Muscle layer of colon (tissue), 2 donors: ENCODE measurements at regions not wholly inside any gene's neighbourhood (a gene's known extent, or its start where the extent isn't known, plus 50 kb on each side); places are given as distances from the start of the nearest gene placed in this dataset.
A peak's percentile ranks its signal among the peaks of the same experiment; 100 is the strongest.

Experiments
- H3K27ac ChIP-seq: one replicate; pipeline ENCODE4 v1.7.0; 2013; ENCODE audit warnings: low read depth, mild to moderate bottlenecking, low read length, moderate library complexity
- H3K27me3 ChIP-seq, 2 donors: one replicate each; pipeline ENCODE4 v1.7.0; 2013; ENCODE audit warnings: low read length in 2 of 2, mild to moderate bottlenecking in 2 of 2; ENCODE audit not compliant: insufficient read depth in 2 of 2, control insufficient read depth in 1 of 2
- H3K36me3 ChIP-seq: one replicate; pipeline ENCODE4 v1.7.0; 2013; ENCODE audit warnings: mild to moderate bottlenecking, low read length; ENCODE audit not compliant: insufficient read depth
- H3K4me1 ChIP-seq: one replicate; pipeline ENCODE4 v1.7.0; 2013; ENCODE audit warnings: mild to moderate bottlenecking, low read length; ENCODE audit not compliant: insufficient read depth
- H3K4me3 ChIP-seq, 2 donors: one replicate each; pipeline ENCODE4 v1.7.0; 2013; ENCODE audit warnings: low read length in 2 of 2, low read depth in 1 of 2, mild to moderate bottlenecking in 1 of 2, moderate library complexity in 1 of 2
- H3K9ac ChIP-seq: one replicate; pipeline ENCODE4 v1.7.0; 2013; ENCODE audit warnings: low read length
- H3K9me3 ChIP-seq: one replicate; pipeline ENCODE4 v1.7.0; 2013; ENCODE audit warnings: mild to moderate bottlenecking, low read length
- donor health status: abdominal sarcoma.
- donor health status: Adenocarcinoma of cecum.

DNA sequence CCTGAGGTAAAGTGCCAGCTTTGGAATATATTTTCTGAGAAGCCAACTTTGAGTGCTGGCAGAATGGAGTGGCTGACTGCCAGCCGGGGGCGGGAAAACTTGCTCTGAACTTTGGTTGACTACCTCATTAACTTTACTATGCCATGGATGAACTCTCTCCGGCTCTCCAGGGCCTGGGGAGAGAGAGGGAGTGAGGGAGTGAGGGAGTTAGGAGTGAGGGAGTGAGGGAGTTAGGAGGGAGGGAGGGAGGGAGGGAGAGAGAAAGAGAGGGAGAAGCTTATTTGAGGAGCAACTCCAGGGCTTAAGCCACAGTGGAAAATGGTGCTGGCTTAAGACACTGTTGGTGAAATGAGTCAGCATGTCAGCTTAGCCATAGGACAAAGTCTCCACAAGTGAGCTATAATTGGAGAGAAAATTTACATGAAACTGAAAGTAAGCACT is 280.9 kb upstream of the RPS6KA3 start:
- Histone ChIP-seq H3K9me3 (peaks cover 4% of the 10 kb centered on the region), H3K4me1 (no peaks in the 10 kb centered on the region), H3K36me3 (no peaks in the 10 kb centered on the region), H3K27ac (no peak overlapping the region), H3K4me3 (no peak overlapping the region), H3K9ac (no peak overlapping the region), H3K27me3 (no peaks in the 10 kb centered on the region)

DNA sequence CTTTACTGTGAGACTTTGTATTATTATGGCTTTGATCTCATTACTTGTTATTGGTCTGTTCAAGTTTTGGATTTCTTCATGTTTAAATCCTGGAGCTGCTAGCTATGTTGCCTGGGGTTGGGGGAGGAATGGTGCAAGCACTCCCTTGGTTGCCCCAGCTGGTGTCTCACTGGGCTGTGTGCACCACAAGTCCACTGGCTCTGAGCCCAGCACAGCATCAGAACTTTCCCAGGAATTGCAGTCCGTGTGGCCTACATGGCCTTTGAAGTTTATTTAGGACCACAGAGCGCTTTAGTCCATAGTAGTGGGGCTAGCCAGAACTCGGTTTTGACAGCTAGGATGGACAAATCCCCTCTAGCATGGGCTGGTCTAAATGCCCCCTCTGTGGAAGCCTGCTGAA is 278.8 kb upstream of the RPS6KA3 start:
- no peak overlapping the region for H3K4me3 ChIP-seq
- no peak overlapping the region for H3K9ac ChIP-seq
- no peaks in the 10 kb centered on the region for H3K36me3 ChIP-seq
- H3K4me1 ChIP-seq = no peaks in the 10 kb centered on the region
- peaks cover 4% of the 10 kb centered on the region for H3K9me3 ChIP-seq
- no peaks in the 10 kb centered on the region for H3K27me3 ChIP-seq
- H3K27ac ChIP-seq = no peak overlapping the region

DNA sequence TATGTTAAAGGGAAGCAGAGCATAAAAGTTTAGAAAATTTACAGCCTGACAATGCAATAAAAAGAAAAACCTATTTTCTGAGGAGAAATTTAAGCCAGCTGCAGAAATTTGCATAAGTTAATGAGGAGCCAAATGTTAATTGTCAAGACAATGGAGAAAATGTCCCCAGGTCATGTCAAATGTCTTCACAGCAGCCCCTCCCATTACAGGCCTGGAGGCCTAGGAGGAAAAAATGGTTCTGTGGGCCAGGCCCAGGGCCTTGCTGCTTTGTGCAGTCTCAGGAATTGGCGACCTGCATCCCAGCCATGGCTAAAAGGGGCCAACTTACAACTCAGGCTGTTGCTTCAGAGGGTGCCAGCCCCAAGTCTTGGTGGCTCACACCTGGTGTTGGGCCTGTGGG is 275.4 kb upstream of the RPS6KA3 start:
- Histone ChIP-seq H3K9me3 (peaks cover 4% of the 10 kb centered on the region), H3K9ac (no peak overlapping the region), H3K27me3 (no peaks in the 10 kb centered on the region), H3K4me3 (no peak overlapping the region), H3K36me3 (no peaks in the 10 kb centered on the region), H3K4me1 (no peaks in the 10 kb centered on the region), H3K27ac (no peak overlapping the region)

DNA sequence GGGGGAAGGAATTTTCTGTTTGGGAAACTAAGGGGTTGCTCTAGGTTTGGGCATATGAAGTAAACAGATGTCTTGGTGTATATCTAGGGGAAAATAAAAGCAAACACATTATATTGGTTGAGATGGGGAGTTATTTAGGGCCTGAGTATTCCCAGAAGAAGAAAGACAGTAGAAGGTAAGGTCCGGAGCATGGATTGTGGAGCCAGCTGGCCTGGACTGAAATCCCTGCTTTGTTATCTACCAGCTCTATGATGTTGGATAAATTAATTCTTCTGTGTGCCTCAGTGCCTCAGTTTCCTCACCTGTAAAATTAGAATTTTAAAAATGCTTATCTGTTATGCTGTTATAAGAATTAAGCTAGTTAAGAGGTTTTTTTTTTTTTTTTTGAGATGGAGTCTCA is 272.3 kb upstream of the RPS6KA3 start:
- Histone ChIP-seq H3K36me3 (no peaks in the 10 kb centered on the region), H3K4me1 (no peaks in the 10 kb centered on the region), H3K4me3 (no peak overlapping the region), H3K27ac (no peak overlapping the region), H3K9ac (no peak overlapping the region), H3K27me3 (no peaks in the 10 kb centered on the region), H3K9me3 (no peaks in the 10 kb centered on the region)

DNA sequence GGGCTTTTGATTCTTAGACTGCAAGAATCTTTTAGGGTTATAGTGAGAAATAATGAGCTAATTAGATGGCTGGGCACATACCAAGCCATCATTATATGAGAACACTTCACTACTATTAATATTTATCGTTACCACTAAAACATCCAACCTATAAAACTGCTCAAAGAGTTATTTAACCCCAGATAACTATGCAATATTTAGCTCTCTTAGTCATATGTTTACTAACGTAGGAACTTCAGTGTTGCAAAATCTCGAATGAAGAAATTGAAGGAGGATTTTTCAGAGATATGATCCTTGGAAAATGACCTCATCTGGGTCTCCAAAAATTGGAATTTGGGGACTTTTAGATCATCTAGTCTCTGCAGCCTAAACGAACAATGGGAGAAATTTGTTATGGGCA is 265.0 kb upstream of the RPS6KA3 start:
- no peak overlapping the region for H3K27ac ChIP-seq
- peaks cover 0 to 6% of the 10 kb centered on the region in 2 donors for H3K27me3 ChIP-seq

DNA sequence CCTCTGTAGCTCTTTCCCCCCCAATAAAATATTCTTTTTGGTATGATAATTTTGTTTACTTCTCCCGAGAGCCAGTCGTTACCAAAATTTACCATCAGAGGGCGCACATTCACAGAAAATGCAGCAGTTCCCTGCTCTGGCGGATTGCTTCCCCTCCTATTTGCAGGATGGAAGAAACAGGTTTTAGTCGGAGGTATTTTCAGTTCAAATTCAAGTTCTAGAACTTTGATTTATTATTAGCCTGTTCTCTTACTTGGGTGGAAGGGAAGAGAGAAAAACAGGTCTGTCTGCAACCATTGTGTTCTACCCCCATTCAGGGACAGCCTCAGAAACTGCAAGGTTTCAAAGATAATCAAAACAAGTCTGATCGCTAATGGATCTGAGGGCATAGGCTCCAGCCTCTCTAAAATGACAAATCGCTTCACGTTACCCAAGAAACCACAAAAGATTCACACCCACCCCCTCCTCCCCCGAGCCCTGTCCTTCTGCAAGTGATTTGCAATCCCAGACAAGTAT is 263.8 kb upstream of the RPS6KA3 start:
- Histone ChIP-seq H3K9ac (no peak overlapping the region), H3K4me3 (peak overlapping the region in 1 of 2 donors; percentile 41), H3K9me3 (no peaks in the 10 kb centered on the region), H3K27me3 (peaks cover 0 to 6% of the 10 kb centered on the region in 2 donors), H3K36me3 (no peaks in the 10 kb centered on the region), H3K27ac (no peak overlapping the region), H3K4me1 (no peaks in the 10 kb centered on the region)

More for the DNA sequence above, 265.0 kb upstream of the RPS6KA3 start:
- no peaks in the 10 kb centered on the region for H3K4me1 ChIP-seq
- H3K9ac ChIP-seq = no peak overlapping the region
- no peak overlapping the region for H3K4me3 ChIP-seq
- H3K36me3 ChIP-seq = no peaks in the 10 kb centered on the region
- no peaks in the 10 kb centered on the region for H3K9me3 ChIP-seq

DNA sequence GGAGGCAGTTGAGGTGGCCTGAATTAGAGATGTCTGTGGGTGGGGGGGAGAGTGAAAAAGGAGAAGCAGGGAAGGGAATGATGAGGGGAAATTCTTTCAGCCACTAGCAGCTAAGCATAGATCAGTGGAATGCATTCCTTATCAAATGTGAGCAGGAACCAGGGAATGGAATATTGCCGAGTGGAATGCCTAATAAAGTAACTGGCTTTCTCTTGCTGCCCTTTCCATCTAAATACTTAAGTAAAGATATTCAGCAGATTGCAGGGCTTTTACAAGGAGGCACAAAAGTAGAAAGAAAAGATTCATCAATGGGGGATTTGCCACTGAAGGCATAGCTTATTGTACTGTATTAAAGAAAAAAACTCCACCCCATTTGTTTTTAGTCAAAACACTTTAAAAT is 263.0 kb upstream of the RPS6KA3 start:
- Histone ChIP-seq H3K4me1 (no peaks in the 10 kb centered on the region), H3K27me3 (peaks cover 0 to 6% of the 10 kb centered on the region in 2 donors), H3K27ac (no peak overlapping the region), H3K36me3 (no peaks in the 10 kb centered on the region), H3K9me3 (no peaks in the 10 kb centered on the region), H3K9ac (no peak overlapping the region), H3K4me3 (no peak overlapping the region)

DNA sequence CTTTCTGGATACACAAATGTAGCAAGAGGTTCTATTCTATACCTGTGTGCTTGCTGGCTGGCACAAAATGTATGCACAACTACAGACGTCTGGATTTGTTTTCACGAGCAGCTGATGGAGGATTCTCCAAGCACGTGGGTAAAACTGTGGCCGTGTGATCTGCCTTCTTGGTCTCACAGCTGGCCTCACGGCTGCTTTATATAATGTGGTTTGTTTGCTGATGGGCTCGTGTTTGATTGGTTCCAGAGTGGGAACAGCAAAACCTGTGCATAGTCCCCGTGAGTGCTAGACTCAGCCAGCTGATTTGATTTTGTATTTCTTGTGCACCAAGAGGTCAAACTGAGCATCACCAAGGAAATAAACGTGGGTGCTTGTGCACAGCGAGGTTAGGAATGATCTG is 262.6 kb upstream of the RPS6KA3 start:
- Histone ChIP-seq H3K27me3 (peaks cover 0 to 6% of the 10 kb centered on the region in 2 donors), H3K4me3 (no peak overlapping the region), H3K4me1 (no peaks in the 10 kb centered on the region), H3K27ac (no peak overlapping the region), H3K9ac (no peak overlapping the region), H3K36me3 (no peaks in the 10 kb centered on the region), H3K9me3 (no peaks in the 10 kb centered on the region)

DNA sequence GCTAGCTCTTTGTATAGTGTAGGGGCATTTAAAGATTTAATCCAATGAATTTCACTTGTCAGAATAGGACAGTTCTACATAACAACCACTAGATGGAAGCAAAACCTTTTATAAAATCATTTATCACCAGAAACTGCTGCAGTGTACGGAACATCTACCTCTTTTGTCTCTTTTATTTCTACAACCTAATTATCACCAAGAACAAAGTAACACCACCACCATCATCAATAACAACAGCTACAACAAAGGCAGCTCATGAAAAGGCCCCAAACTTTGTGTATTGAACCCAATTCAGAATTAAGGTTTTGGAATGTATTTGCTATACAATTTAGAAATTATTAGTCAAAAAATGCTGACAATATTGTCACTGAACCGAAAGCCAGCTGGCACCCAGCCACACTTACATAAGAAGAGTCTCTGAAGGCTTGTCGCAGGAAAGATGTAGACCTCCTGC is 260.9 kb upstream of the RPS6KA3 start:
- Histone ChIP-seq H3K9me3 (no peaks in the 10 kb centered on the region), H3K27me3 (peaks cover 3 to 6% of the 10 kb centered on the region in 2 donors), H3K4me1 (no peaks in the 10 kb centered on the region), H3K36me3 (no peaks in the 10 kb centered on the region), H3K27ac (no peak overlapping the region), H3K9ac (no peak overlapping the region), H3K4me3 (no peak overlapping the region)

DNA sequence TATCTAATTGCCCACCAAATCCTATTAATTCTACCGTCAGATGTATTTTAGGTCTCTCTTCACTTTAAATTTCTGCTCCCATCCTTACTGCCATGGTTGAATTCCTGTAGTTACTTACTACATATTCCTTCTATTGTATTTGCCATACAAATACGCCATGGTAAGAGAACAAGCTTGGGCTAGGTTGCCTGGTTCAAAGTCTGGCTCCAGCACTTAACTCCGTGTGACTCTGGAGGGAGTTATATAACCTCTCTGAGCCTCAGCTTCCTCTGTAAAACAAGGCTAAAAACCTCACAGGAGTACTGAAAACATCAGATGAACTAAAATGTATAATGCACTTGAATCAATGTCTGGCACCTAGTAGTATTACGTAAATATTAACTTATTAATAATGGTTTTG is 260.3 kb upstream of the RPS6KA3 start:
- H3K36me3 ChIP-seq = no peaks in the 10 kb centered on the region
- H3K27me3 ChIP-seq = peaks cover 3 to 6% of the 10 kb centered on the region in 2 donors
- H3K4me3 ChIP-seq = no peak overlapping the region
- no peak overlapping the region for H3K27ac ChIP-seq
- no peak overlapping the region for H3K9ac ChIP-seq
- H3K9me3 ChIP-seq = no peaks in the 10 kb centered on the region
- H3K4me1 ChIP-seq = no peaks in the 10 kb centered on the region

DNA sequence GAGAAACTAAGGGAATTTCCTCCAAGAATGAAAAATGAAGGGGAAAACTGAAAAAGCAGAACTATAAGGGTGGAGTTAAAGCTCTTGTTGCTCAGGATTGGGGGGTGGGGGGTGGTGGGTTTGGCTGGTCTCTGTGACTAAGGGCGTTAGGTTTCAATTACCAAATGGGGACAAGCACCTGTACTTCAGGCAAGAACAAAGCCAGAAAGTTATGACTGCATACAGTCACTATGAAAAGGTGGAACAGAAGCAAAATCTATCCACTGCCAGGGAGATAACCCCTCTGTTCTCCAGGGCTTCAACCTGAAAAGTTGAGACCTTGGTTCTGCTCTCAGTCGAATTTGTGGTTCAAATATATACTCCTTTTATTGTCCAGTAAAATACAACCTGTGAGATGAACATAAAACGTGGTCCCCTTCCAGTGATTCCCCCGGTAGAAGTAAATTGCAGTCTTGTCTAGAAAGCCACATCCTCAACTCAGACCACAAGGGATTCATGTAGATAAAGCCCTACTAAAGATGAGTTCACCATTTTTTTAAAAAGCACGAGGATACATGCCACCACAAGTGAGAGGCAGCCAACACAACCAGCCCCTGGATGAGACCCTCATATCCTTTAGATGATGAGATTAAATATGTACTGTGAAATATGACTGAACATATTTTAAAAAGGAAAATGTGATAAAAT is 257.1 kb upstream of the RPS6KA3 start:
- Histone ChIP-seq H3K9ac (no peak overlapping the region), H3K4me3 (no peak overlapping the region), H3K36me3 (no peaks in the 10 kb centered on the region), H3K27me3 (peaks cover 3 to 6% of the 10 kb centered on the region in 2 donors), H3K4me1 (no peaks in the 10 kb centered on the region), H3K27ac (no peak overlapping the region), H3K9me3 (no peaks in the 10 kb centered on the region)

DNA sequence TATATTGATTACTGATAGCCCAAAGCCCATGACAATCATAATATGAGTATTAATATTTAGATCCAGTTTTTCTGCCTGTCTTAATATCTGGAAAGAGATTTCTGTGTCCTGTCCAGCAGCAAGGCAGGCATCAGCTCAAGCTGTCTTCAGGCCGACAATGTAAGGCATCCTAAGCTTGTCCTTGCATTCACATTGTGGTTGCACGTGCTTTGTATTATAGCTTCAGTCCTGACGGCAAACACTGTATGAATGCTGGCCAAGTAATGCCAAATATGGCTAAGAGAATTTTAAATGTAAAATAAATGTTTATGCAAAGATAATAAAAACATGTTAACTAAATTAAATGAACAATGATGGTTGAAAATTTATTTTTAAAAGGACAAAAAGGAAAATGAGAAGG is 255.7 kb upstream of the RPS6KA3 start:
- Histone ChIP-seq H3K27ac (no peak overlapping the region), H3K36me3 (no peaks in the 10 kb centered on the region), H3K4me1 (no peaks in the 10 kb centered on the region), H3K9ac (no peak overlapping the region), H3K27me3 (peaks cover 0 to 3% of the 10 kb centered on the region in 2 donors), H3K9me3 (no peaks in the 10 kb centered on the region), H3K4me3 (no peak overlapping the region)
